ENCODE measurements at regions not wholly inside any gene's neighbourhood (a gene's known extent, or its start where the extent isn't known, plus 50 kb on each side); places are given as distances from the start of the nearest gene placed in this dataset.

- no peak for DNase-seq
- intact Hi-C loops (cut with micrococcal nuclease) = loop anchor here (10.0 kb wide), 1 partner anchor 1032 kb away; no protein-coding TSS in a partner anchor
- Histone ChIP-seq H3K4me2 (replicated peaks; ENCODE audit: low read depth, low read length, poor library complexity, severe bottlenecking) (no peak overlapping the region), H2AFZ (ENCODE audit: insufficient read depth, low read depth, low read length, poor library complexity, severe bottlenecking) (no peak overlapping the region), H3K9me3 (ENCODE audit: control extremely low read depth in 1 of 3, control insufficient read depth in 2 of 3, insufficient read depth in 1 of 3, low read length in 2 of 3) (no peaks in the 10 kb centered on the region), H3K27me3 (replicated peaks in 1 of 4; ENCODE audit: control extremely low read depth in 1 of 4, control insufficient read depth in 3 of 4, insufficient read depth in 4 of 4, low read length in 3 of 4) (peaks cover 0 to 2% (median 0%) of the 10 kb centered on the region in 4 experiments), H3K27ac (ENCODE audit: low read length in 2 of 2) (no peak overlapping the region), H3K4me1 (ENCODE audit: control insufficient read depth in 2 of 2, insufficient read depth in 2 of 2, low read length in 2 of 2) (no peaks in the 10 kb centered on the region), H3K36me3 (replicated peaks in 1 of 2; ENCODE audit: control extremely low read depth in 1 of 2, control insufficient read depth in 1 of 2, extremely low read depth in 1 of 2, insufficient read depth in 2 of 2, low read length in 1 of 2) (no peaks in the 10 kb centered on the region), H3K79me2 (ENCODE audit: control insufficient read depth, insufficient read depth, low read length) (no peaks in the 10 kb centered on the region), H3K4me3 (ENCODE audit: control extremely low read depth in 1 of 5, extremely low read depth in 1 of 5, insufficient read depth in 1 of 5, low read depth in 2 of 5, low read length in 4 of 5) (no peak overlapping the region), H3K9ac (ENCODE audit: low read length) (no peak overlapping the region), H4K20me1 (ENCODE audit: control insufficient read depth, insufficient read depth, low read length, poor library complexity, severe bottlenecking) (no peaks in the 10 kb centered on the region)
- Mint-ChIP-seq H3K9me3 (ENCODE audit: insufficient read depth) (no peaks in the 10 kb centered on the region), H3K27ac (no peak overlapping the region), H3K4me3 (no peak overlapping the region), H3K4me1 (no peaks in the 10 kb centered on the region), H3K27me3 (peaks cover 4% of the 10 kb centered on the region)
- 89% methylated on average over 4 of the region's 5 CpGs for WGBS (ENCODE audit: insufficient coverage)
- ChIA-PET POLR2A (no interaction called here), CTCF (interaction anchor here (2.4 kb wide), 1 partner anchor 281 kb away, joined by 8 read pairs; no protein-coding TSS in a partner anchor)
- no peak for ATAC-seq (ENCODE audit: low read depth)
- TF ChIP-seq CTCF (IDR thresholded peaks at IDR 0.05) = no peak
- no peak for TF ChIP-seq EZH2 (IDR thresholded peaks at IDR 0.05; ENCODE audit: borderline replicate concordance, insufficient read depth, low read depth, low read length, poor library complexity, severe bottlenecking)
Measured at GRCh38 chr7:37516664-37517063, 68.0 kb upstream of the ELMO1 start.

- H3K9me3 ChIP-seq (ENCODE audit: control extremely low read depth in 1 of 3, control insufficient read depth in 2 of 3, insufficient read depth in 1 of 3, low read length in 2 of 3) = no peaks in the 10 kb centered on the region
- intact Hi-C loops (cut with micrococcal nuclease) = loop anchor here (10.0 kb wide), 1 partner anchor 1033 kb away; no protein-coding TSS in a partner anchor
- CTCF ChIA-PET = interaction anchor here (0.8 to 2.4 kb wide), 2 partner anchors 14 to 283 kb away, joined by 4 to 8 read pairs; no protein-coding TSS in a partner anchor
Measured at GRCh38 chr7:37518266-37518665, 69.6 kb upstream of the ELMO1 start.

More at GRCh38 chr7:37518266-37518665, 69.6 kb upstream of the ELMO1 start:
- DNase-seq (no peak), ATAC-seq (ENCODE audit: low read depth) (no peak)
- no peaks in the 10 kb centered on the region for H3K36me3 ChIP-seq (replicated peaks in 1 of 2; ENCODE audit: control extremely low read depth in 1 of 2, control insufficient read depth in 1 of 2, extremely low read depth in 1 of 2, insufficient read depth in 2 of 2, low read length in 1 of 2)
- POLR2A ChIA-PET = no interaction called here
- H3K27me3 ChIP-seq (replicated peaks in 1 of 4; ENCODE audit: control extremely low read depth in 1 of 4, control insufficient read depth in 3 of 4, insufficient read depth in 4 of 4, low read length in 3 of 4) = peaks cover 0 to 2% (median 0%) of the 10 kb centered on the region in 4 experiments
- Mint-ChIP-seq H3K27me3 (peaks cover 2% of the 10 kb centered on the region), H3K4me1 (no peaks in the 10 kb centered on the region), H3K4me3 (no peak overlapping the region), H3K27ac (no peak overlapping the region), H3K9me3 (ENCODE audit: insufficient read depth) (no peaks in the 10 kb centered on the region)
- TF ChIP-seq CTCF (IDR thresholded peaks at IDR 0.05) (no peak), EZH2 (IDR thresholded peaks at IDR 0.05; ENCODE audit: borderline replicate concordance, insufficient read depth, low read depth, low read length, poor library complexity, severe bottlenecking) (no peak)
- H2AFZ ChIP-seq (ENCODE audit: insufficient read depth, low read depth, low read length, poor library complexity, severe bottlenecking) = no peak overlapping the region
- no peak overlapping the region for H3K9ac ChIP-seq (ENCODE audit: low read length)
- H4K20me1 ChIP-seq (ENCODE audit: control insufficient read depth, insufficient read depth, low read length, poor library complexity, severe bottlenecking) = no peaks in the 10 kb centered on the region
- H3K79me2 ChIP-seq (ENCODE audit: control insufficient read depth, insufficient read depth, low read length) = no peaks in the 10 kb centered on the region
- 67% methylated on average over 1 of the region's 2 CpGs for WGBS (ENCODE audit: insufficient coverage)
- H3K4me1 ChIP-seq (ENCODE audit: control insufficient read depth in 2 of 2, insufficient read depth in 2 of 2, low read length in 2 of 2) = no peaks in the 10 kb centered on the region
- H3K27ac ChIP-seq (ENCODE audit: low read length in 2 of 2) = no peak overlapping the region
- no peak overlapping the region for H3K4me3 ChIP-seq (ENCODE audit: control extremely low read depth in 1 of 5, extremely low read depth in 1 of 5, insufficient read depth in 1 of 5, low read depth in 2 of 5, low read length in 4 of 5)
- no peak overlapping the region for H3K4me2 ChIP-seq (replicated peaks; ENCODE audit: low read depth, low read length, poor library complexity, severe bottlenecking)
